ENCODE measurements at regions not wholly inside any gene's neighbourhood (a gene's known extent, or its start where the extent isn't known, plus 50 kb on each side); places are given as distances from the start of the nearest gene placed in this dataset.

- TF ChIP-seq EP300 (IDR thresholded peaks at IDR 0.05) (no peak), POLR2A (IDR thresholded peaks at IDR 0.05) (no peak)
Observed at GRCh38 chr6:134491477-134491876, 173.6 kb upstream of the SGK1 start.
